ENCODE measurements at regions not wholly inside any gene's neighbourhood (a gene's known extent, or its start where the extent isn't known, plus 50 kb on each side); places are given as distances from the start of the nearest gene placed in this dataset.

- no peak for TF ChIP-seq SP1 (CRISPR knock-in tag; conservative IDR thresholded peaks at IDR 0.05)
- TF ChIP-seq CREB1 (CRISPR knock-in tag; IDR thresholded peaks at IDR 0.05) = no peak
- no peak for TF ChIP-seq CTCF (IDR thresholded peaks at IDR 0.05)
- no peak for TF ChIP-seq USF2 (CRISPR knock-in tag; IDR thresholded peaks at IDR 0.05)
- TF ChIP-seq SMAD3 (CRISPR knock-in tag; IDR thresholded peaks at IDR 0.05; ENCODE audit: borderline replicate concordance) = no peak
- TF ChIP-seq USF1 (CRISPR knock-in tag; IDR thresholded peaks at IDR 0.05) = no peak
These were observed 159.8 kb downstream of the PALM2AKAP2 start for GRCh38 chr9:109939698-109940342.

Measured in WTC11 (cell line).